ENCODE measurements at regions not wholly inside any gene's neighbourhood (a gene's known extent, or its start where the extent isn't known, plus 50 kb on each side); places are given as distances from the start of the nearest gene placed in this dataset.

DNA sequence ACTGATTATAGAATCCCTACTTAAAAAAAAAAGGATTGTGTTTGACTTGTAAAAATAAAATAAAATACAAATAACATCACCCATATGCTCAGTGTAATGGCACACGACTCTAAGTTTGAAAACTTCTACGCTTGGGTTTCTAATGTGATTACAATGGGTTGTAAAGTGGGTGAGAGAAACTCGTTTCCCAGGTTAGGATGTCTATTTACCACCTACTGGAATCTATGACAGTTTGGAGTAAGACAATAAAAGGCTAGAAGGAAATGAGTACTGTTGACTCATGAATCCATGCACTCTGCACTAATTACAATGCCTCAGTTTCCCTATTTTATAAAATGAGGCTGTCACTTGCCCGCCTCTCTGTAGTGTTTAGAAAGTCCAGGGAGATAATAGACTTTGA lies 204.0 kb upstream of the FOXN2 start:
- no peak overlapping the region for H3K27ac ChIP-seq (ENCODE audit: insufficient read depth, low read length)
- no peak overlapping the region for H3K9ac ChIP-seq (ENCODE audit: insufficient read depth, low read length)
- H3K27me3 ChIP-seq (ENCODE audit: control insufficient read depth, insufficient read depth, low read length): no peaks in the 10 kb centered on the region
- no peaks in the 10 kb centered on the region for H3K79me2 ChIP-seq (ENCODE audit: control insufficient read depth, insufficient read depth, low read length)
- no peak overlapping the region for H2AFZ ChIP-seq (ENCODE audit: low read length)
- H3K4me2 ChIP-seq (ENCODE audit: extremely low read depth, insufficient read depth, low read length): peak overlapping the region; percentile 94
- DNase-seq (ENCODE audit: low read depth in 2 of 2): no peak
- no peaks in the 10 kb centered on the region for H4K20me1 ChIP-seq (ENCODE audit: control insufficient read depth, extremely low read depth, insufficient read depth, low read length)
- H3K4me1 ChIP-seq (ENCODE audit: control insufficient read depth, extremely low read depth, insufficient read depth, low read length): peaks cover 19% of the 10 kb centered on the region
- H3K36me3 ChIP-seq (ENCODE audit: control insufficient read depth, insufficient read depth, low read length): no peaks in the 10 kb centered on the region
- no peak for TF ChIP-seq EZH2 (IDR thresholded peaks at IDR 0.05; ENCODE audit: low read length, missing control alignments)
- TF ChIP-seq, protein P1, sequence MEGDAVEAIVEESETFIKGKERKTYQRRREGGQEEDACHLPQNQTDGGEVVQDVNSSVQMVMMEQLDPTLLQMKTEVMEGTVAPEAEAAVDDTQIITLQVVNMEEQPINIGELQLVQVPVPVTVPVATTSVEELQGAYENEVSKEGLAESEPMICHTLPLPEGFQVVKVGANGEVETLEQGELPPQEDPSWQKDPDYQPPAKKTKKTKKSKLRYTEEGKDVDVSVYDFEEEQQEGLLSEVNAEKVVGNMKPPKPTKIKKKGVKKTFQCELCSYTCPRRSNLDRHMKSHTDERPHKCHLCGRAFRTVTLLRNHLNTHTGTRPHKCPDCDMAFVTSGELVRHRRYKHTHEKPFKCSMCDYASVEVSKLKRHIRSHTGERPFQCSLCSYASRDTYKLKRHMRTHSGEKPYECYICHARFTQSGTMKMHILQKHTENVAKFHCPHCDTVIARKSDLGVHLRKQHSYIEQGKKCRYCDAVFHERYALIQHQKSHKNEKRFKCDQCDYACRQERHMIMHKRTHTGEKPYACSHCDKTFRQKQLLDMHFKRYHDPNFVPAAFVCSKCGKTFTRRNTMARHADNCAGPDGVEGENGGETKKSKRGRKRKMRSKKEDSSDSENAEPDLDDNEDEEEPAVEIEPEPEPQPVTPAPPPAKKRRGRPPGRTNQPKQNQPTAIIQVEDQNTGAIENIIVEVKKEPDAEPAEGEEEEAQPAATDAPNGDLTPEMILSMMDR (conservative IDR thresholded peaks at IDR 0.05 in 1 of 2, IDR thresholded peaks at IDR 0.05 in 1 of 2; ENCODE audit: low read depth in 1 of 2, low read length in 2 of 2): no peak
- no peak overlapping the region for H3K4me3 ChIP-seq (replicated peaks in 1 of 4; ENCODE audit: control extremely low read depth in 1 of 4, insufficient read depth in 1 of 4, low read depth in 3 of 4, low read length in 4 of 4)
- no peaks in the 10 kb centered on the region for H3K9me3 ChIP-seq (ENCODE audit: control insufficient read depth, insufficient read depth, low read depth, low read length)

DNA sequence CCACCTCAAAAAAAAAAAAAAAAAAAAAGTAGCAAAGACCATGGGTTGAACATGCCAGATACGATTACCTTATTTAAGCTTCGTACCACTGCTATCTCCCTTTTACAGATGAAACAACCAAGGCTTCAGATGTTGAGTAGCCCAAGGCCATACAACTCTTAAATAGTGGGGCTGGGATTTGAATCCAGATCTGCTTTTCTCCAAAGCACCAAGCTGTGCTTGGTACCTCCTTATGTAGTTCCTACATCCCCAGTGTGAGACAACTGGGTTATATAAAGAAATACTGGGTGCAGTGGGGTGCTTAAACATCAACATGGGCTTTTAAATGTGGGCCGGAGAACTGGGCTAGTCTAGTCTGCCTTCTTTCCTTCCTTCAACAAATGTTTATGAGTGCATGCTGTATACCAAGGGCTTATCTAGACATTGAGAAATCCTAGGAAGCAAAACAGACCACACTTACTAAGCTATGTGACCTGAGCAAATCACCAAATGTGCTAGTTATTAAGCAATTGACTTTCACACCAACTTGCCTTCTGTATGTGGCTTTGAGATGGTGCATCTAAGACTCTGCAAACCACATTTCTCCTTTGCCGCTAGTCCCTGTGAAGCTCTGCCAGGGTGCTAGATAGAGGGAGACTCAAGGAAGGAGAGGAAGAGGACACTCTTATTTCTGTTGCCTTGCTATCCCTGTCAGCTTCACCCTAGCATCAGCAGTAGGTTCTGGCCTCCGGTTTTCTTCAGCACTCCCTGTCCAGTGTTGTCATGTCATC lies 201.4 kb upstream of the FOXN2 start:
- TF ChIP-seq, protein P1 (conservative IDR thresholded peaks at IDR 0.05 in 1 of 2, IDR thresholded peaks at IDR 0.05 in 1 of 2; ENCODE audit: low read depth in 1 of 2, low read length in 2 of 2): no peak
- no peak for TF ChIP-seq EZH2 (IDR thresholded peaks at IDR 0.05; ENCODE audit: low read length, missing control alignments)
- H4K20me1 ChIP-seq (ENCODE audit: control insufficient read depth, extremely low read depth, insufficient read depth, low read length): no peaks in the 10 kb centered on the region

DNA sequence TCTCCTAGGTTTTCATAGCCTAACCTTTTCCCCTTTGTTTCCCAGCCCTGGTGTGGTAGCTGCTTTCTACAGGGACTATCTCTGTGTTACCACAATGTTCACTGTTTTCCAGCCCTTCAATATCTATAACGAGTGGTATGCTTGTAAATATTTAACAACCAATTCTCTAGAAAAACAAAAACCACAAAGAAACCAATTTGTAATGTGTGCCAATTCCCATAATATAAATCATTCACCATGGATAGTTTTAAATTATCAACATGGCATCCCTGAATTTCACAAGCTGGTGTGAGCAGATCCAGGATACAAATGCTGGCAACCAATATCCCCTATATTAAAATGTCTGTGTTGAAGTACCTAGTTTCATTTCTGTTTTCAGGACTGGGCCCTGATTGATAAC lies 200.7 kb upstream of the FOXN2 start:
- H3K79me2 ChIP-seq (ENCODE audit: control insufficient read depth, insufficient read depth, low read length): no peaks in the 10 kb centered on the region
- TF ChIP-seq, protein P1 (conservative IDR thresholded peaks at IDR 0.05 in 1 of 2, IDR thresholded peaks at IDR 0.05 in 1 of 2; ENCODE audit: low read depth in 1 of 2, low read length in 2 of 2): no peak
- H3K4me3 ChIP-seq (replicated peaks in 1 of 4; ENCODE audit: control extremely low read depth in 1 of 4, insufficient read depth in 1 of 4, low read depth in 3 of 4, low read length in 4 of 4): no peak overlapping the region
- no peak overlapping the region for H3K4me2 ChIP-seq (ENCODE audit: extremely low read depth, insufficient read depth, low read length)
- H3K36me3 ChIP-seq (ENCODE audit: control insufficient read depth, insufficient read depth, low read length): no peaks in the 10 kb centered on the region
- no peaks in the 10 kb centered on the region for H3K9me3 ChIP-seq (ENCODE audit: control insufficient read depth, insufficient read depth, low read depth, low read length)
- H3K4me1 ChIP-seq (ENCODE audit: control insufficient read depth, extremely low read depth, insufficient read depth, low read length): peaks cover 6% of the 10 kb centered on the region
- no peak overlapping the region for H2AFZ ChIP-seq (ENCODE audit: low read length)
- no peak overlapping the region for H3K9ac ChIP-seq (ENCODE audit: insufficient read depth, low read length)
- H3K27me3 ChIP-seq (ENCODE audit: control insufficient read depth, insufficient read depth, low read length): no peaks in the 10 kb centered on the region
- DNase-seq (ENCODE audit: low read depth in 2 of 2): no peak
- H4K20me1 ChIP-seq (ENCODE audit: control insufficient read depth, extremely low read depth, insufficient read depth, low read length): no peaks in the 10 kb centered on the region
- H3K27ac ChIP-seq (ENCODE audit: insufficient read depth, low read length): no peak overlapping the region

More for the DNA sequence above, 201.4 kb upstream of the FOXN2 start:
- H3K27me3 ChIP-seq (ENCODE audit: control insufficient read depth, insufficient read depth, low read length): no peaks in the 10 kb centered on the region
- no peak overlapping the region for H3K4me2 ChIP-seq (ENCODE audit: extremely low read depth, insufficient read depth, low read length)
- no peak overlapping the region for H3K27ac ChIP-seq (ENCODE audit: insufficient read depth, low read length)
- no peak overlapping the region for H3K4me3 ChIP-seq (replicated peaks in 1 of 4; ENCODE audit: control extremely low read depth in 1 of 4, insufficient read depth in 1 of 4, low read depth in 3 of 4, low read length in 4 of 4)
- no peaks in the 10 kb centered on the region for H3K36me3 ChIP-seq (ENCODE audit: control insufficient read depth, insufficient read depth, low read length)
- H3K9ac ChIP-seq (ENCODE audit: insufficient read depth, low read length): no peak overlapping the region
- no peaks in the 10 kb centered on the region for H3K9me3 ChIP-seq (ENCODE audit: control insufficient read depth, insufficient read depth, low read depth, low read length)
- peaks cover 6% of the 10 kb centered on the region for H3K4me1 ChIP-seq (ENCODE audit: control insufficient read depth, extremely low read depth, insufficient read depth, low read length)
- no peaks in the 10 kb centered on the region for H3K79me2 ChIP-seq (ENCODE audit: control insufficient read depth, insufficient read depth, low read length)
- H2AFZ ChIP-seq (ENCODE audit: low read length): no peak overlapping the region
- DNase-seq (ENCODE audit: low read depth in 2 of 2): peak; percentile 52 to 66
